H1 (cell line): ENCODE measurements at regions not wholly inside any gene's neighbourhood (a gene's known extent, or its start where the extent isn't known, plus 50 kb on each side); places are given as distances from the start of the nearest gene placed in this dataset.

Source experiments
- CTCF ChIA-PET: fragments of 300-600 bp; sonication (Branson Sonifier 250); formaldehyde crosslinking; loops from one replicate; lab custom pipeline; 2021; ENCODE audit not compliant: partially characterized antibody; lab: Charles Lee
- POLR2A ChIA-PET: fragments of 300-600 bp; sonication (Branson Sonifier 250); formaldehyde crosslinking; loops from one replicate; lab custom pipeline; 2021; ENCODE audit warnings: inconsistent platforms; ENCODE audit not compliant: partially characterized antibody; lab: Charles Lee
- DNase-seq, 2 experiments: peaks; one replicate each; pipeline versions ENCODE4 v3.0.0 to v3.0.0-alpha.2; 2010 to 2022; ENCODE audit warnings: low spot score in 2 of 2, low read depth in 1 of 2, mixed read lengths in 1 of 2
- FAIRE-seq: peaks from 2 replicates; lab custom pipeline; 2011; peaks lifted over from hg19 to GRCh38; lab: Jason Lieb, UNC
- H2AFZ ChIP-seq: 2 replicates; pipeline ENCODE4 v1.8.1; 2012; ENCODE audit warnings: low read length, inconsistent platforms
- H2AK5ac ChIP-seq: 2 replicates; pipeline ENCODE4 v1.6.1; 2013; ENCODE audit warnings: low read depth, low read length
- H2BK120ac ChIP-seq: replicated peaks from 2 replicates; pipeline ENCODE3; 2013; ENCODE audit warnings: low read depth, low read length, inconsistent platforms
- H2BK12ac ChIP-seq: 2 replicates; pipeline ENCODE4 v1.6.1; 2013; ENCODE audit warnings: low read depth, low read length
- H2BK15ac ChIP-seq: 2 replicates; pipeline ENCODE4 v1.6.1; 2013; ENCODE audit warnings: low read length
- H2BK20ac ChIP-seq: 2 replicates; pipeline ENCODE4 v1.6.1; 2013; ENCODE audit warnings: low read length
- H2BK5ac ChIP-seq: 2 replicates; pipeline ENCODE4 v1.6.1; 2013; ENCODE audit warnings: low read depth, low read length
- H3K14ac ChIP-seq: 2 replicates; pipeline ENCODE4 v1.6.1; 2013; ENCODE audit warnings: inconsistent platforms; ENCODE audit not compliant: insufficient read length
- H3K18ac ChIP-seq: 2 replicates; pipeline ENCODE4 v1.6.1; 2013; ENCODE audit warnings: low read length; ENCODE audit errors: extremely low read depth
- H3K23ac ChIP-seq: 2 replicates; pipeline ENCODE4 v1.6.1; 2013; ENCODE audit warnings: inconsistent platforms; ENCODE audit not compliant: insufficient read length
- H3K23me2 ChIP-seq: 2 replicates; pipeline ENCODE4 v1.6.1; 2013; ENCODE audit warnings: low read depth, low read length
- H3K27ac ChIP-seq: 2 replicates; pipeline ENCODE4 v1.6.1; 2011; ENCODE audit warnings: low read depth, low read length, inconsistent platforms
- H3K27me3 ChIP-seq, 4 experiments: replicated peaks in 1 of 4; 1 replicate in 1 of 4; 2 replicates in 3 of 4; pipeline versions ENCODE4 v1.6.1 to v1.8.1; 2011 to 2013; ENCODE audit warnings: low read length in 3 of 4, mild to moderate bottlenecking in 3 of 4, inconsistent platforms in 2 of 4, mixed read lengths in 2 of 4, moderate library complexity in 1 of 4; ENCODE audit not compliant: control insufficient read depth in 3 of 4, insufficient read depth in 3 of 4; ENCODE audit errors: extremely low read depth in 1 of 4
- H3K36me3 ChIP-seq, 4 experiments: 2 replicates each; pipeline versions ENCODE4 v1.6.1 to v1.8.1; 2011 to 2013; ENCODE audit warnings: mild to moderate bottlenecking in 4 of 4, low read length in 3 of 4, moderate library complexity in 2 of 4, control low read depth in 1 of 4, inconsistent platforms in 1 of 4; ENCODE audit not compliant: insufficient read depth in 4 of 4, control insufficient read depth in 2 of 4
- H3K4ac ChIP-seq: replicated peaks from 2 replicates; pipeline ENCODE3; 2013; ENCODE audit warnings: low read length, low read depth, mixed read lengths, inconsistent platforms; ENCODE audit not compliant: insufficient read length
- H3K4me1 ChIP-seq, 4 experiments: replicated peaks in 1 of 4; 1 replicate in 1 of 4; 2 replicates in 3 of 4; pipeline versions ENCODE4 v1.6.1 to v1.8.1; 2011 to 2013; ENCODE audit warnings: low read length in 3 of 4, inconsistent platforms in 2 of 4, mixed read lengths in 1 of 4; ENCODE audit not compliant: insufficient read depth in 4 of 4, control insufficient read depth in 3 of 4
- H3K4me2 ChIP-seq, 2 experiments: 2 replicates each; pipeline versions ENCODE4 v1.6.1 to v1.8.1; 2011 to 2013; ENCODE audit warnings: low read depth in 2 of 2, low read length in 2 of 2, control low read depth in 1 of 2, inconsistent platforms in 1 of 2, mild to moderate bottlenecking in 1 of 2; ENCODE audit not compliant: insufficient read depth in 1 of 2
- H3K4me3 ChIP-seq, 4 experiments: fragments of 200-600, 300-600 bp in 1 of 4; sonication (generic), shearing (Covaris generic), sonication (Bioruptor Twin) in 1 of 4; 2 replicates each; pipeline versions ENCODE4 v1.5.1 to v1.8.1; 2011 to 2016; ENCODE audit warnings: low read length in 4 of 4, low read depth in 3 of 4, control low read depth in 2 of 4, inconsistent platforms in 2 of 4, mild to moderate bottlenecking in 2 of 4, mixed read lengths in 1 of 4, moderate library complexity in 1 of 4; ENCODE audit not compliant: insufficient read depth in 2 of 4; ENCODE audit errors: extremely low read depth in 1 of 4
- H3K56ac ChIP-seq: replicated peaks from 2 replicates; pipeline ENCODE3; 2013; ENCODE audit warnings: low read depth, mild to moderate bottlenecking, mixed read lengths, low read length, inconsistent platforms; ENCODE audit not compliant: insufficient read length
- H3K79me1 ChIP-seq: 2 replicates; pipeline ENCODE4 v1.6.1; 2013; ENCODE audit warnings: low read depth, low read length, control low read depth
- H3K79me2 ChIP-seq, 2 experiments: 2 replicates each; pipeline versions ENCODE4 v1.6.1 to v1.8.1; 2012 to 2013; ENCODE audit warnings: low read length in 2 of 2, mild to moderate bottlenecking in 2 of 2, inconsistent platforms in 1 of 2; ENCODE audit not compliant: insufficient read depth in 2 of 2, control insufficient read depth in 1 of 2
- H3K9ac ChIP-seq, 4 experiments: replicated peaks in 1 of 4; 1 replicate in 1 of 4; 2 replicates in 3 of 4; pipeline versions ENCODE4 v1.6.1 to v1.8.1; 2011 to 2013; ENCODE audit warnings: low read depth in 3 of 4, low read length in 3 of 4, control low read depth in 2 of 4, mild to moderate bottlenecking in 2 of 4, moderate library complexity in 2 of 4, inconsistent platforms in 1 of 4; ENCODE audit errors: extremely low read depth in 1 of 4
- H3K9me3 ChIP-seq, 2 experiments: 2 replicates each; pipeline versions ENCODE4 v1.6.1 to v1.8.1; 2012 to 2013; ENCODE audit warnings: mild to moderate bottlenecking in 2 of 2, moderate library complexity in 2 of 2, control low read depth in 1 of 2, inconsistent platforms in 1 of 2, low read depth in 1 of 2, low read length in 1 of 2, mixed read lengths in 1 of 2; ENCODE audit not compliant: insufficient read depth in 2 of 2
- H4K20me1 ChIP-seq, 2 experiments: replicated peaks in 1 of 2; 2 replicates each; pipeline versions ENCODE3 to v1.8.1; 2011 to 2013; ENCODE audit warnings: inconsistent platforms in 2 of 2, low read length in 2 of 2, mild to moderate bottlenecking in 1 of 2; ENCODE audit not compliant: insufficient read depth in 2 of 2, control insufficient read depth in 1 of 2
- H4K5ac ChIP-seq: 2 replicates; pipeline ENCODE4 v1.6.1; 2013; ENCODE audit warnings: low read length, low read depth, mixed read lengths, inconsistent platforms; ENCODE audit not compliant: insufficient read length
- H4K8ac ChIP-seq: 2 replicates; pipeline ENCODE4 v1.8.0; 2013; ENCODE audit warnings: mild to moderate bottlenecking, moderate library complexity, low read length, inconsistent platforms; ENCODE audit not compliant: insufficient read depth; ENCODE audit errors: extremely low read depth
- H4K91ac ChIP-seq: replicated peaks from 2 replicates; pipeline ENCODE3; 2013; ENCODE audit warnings: low read length, mixed read lengths, inconsistent platforms; ENCODE audit not compliant: insufficient read length
- BCL11A ChIP-seq, 2 experiments: IDR thresholded peaks; one replicate each; pipeline ENCODE4 v1.6.1; 2011; ENCODE audit warnings: low read depth in 2 of 2, low read length in 2 of 2, mild to moderate bottlenecking in 2 of 2
- CEBPB ChIP-seq: IDR thresholded peaks from 2 replicates; pipeline ENCODE4 v1.6.1; 2012; ENCODE audit warnings: low read depth, low read length
- CTBP2 ChIP-seq: IDR thresholded peaks from 2 replicates; pipeline ENCODE4 v1.7.0; 2011; ENCODE audit warnings: borderline replicate concordance, mild to moderate bottlenecking, moderate library complexity, mixed read lengths, low read length; ENCODE audit not compliant: insufficient read depth, insufficient read length
- HDAC6 ChIP-seq: IDR thresholded peaks from one replicate; pipeline ENCODE4 v1.7.1; 2012; ENCODE audit warnings: low read depth, mild to moderate bottlenecking, inconsistent platforms, low read length, moderate library complexity
- POLR2AphosphoS5 ChIP-seq: IDR thresholded peaks from 2 replicates; pipeline ENCODE4 v1.6.1; 2011; ENCODE audit warnings: low read depth, low read length
- TAF1 ChIP-seq: IDR thresholded peaks from 2 replicates; pipeline ENCODE4 v1.6.1; 2011; ENCODE audit warnings: mild to moderate bottlenecking, low read depth, low read length
- ZNF274 ChIP-seq: IDR thresholded peaks from 2 replicates; pipeline ENCODE4 v1.7.0; 2012; ENCODE audit warnings: low read length, borderline replicate concordance; ENCODE audit errors: extremely low read depth
- WGBS, 2 experiments: shearing (Covaris generic) in 1 of 2; methylation state at CpG; one replicate each; pipeline versions ENCODE4 v1.1.6 to v1.1.7; 2013 to 2015; ENCODE audit warnings: low lambda C conversion rate in 2 of 2, mixed read lengths in 2 of 2, inconsistent platforms in 1 of 2, low coverage in 1 of 2, missing lambda C conversion rate in 1 of 2; ENCODE audit not compliant: insufficient replicate concordance in 2 of 2, insufficient coverage in 1 of 2, insufficient read length in 1 of 2; ENCODE audit errors: extremely low coverage in 1 of 2, missing lambda C conversion rate in 1 of 2; 5-methylcytosine and 5-hydroxymethylcytosine counted together
- TF ChIP-seq, protein P1 (sequence below): IDR thresholded peaks from 2 replicates; pipeline ENCODE4 v1.6.1; 2011; ENCODE audit warnings: low read depth, mild to moderate bottlenecking, low read length; ENCODE audit not compliant: insufficient read depth

- Histone ChIP-seq H3K36me3 (no peaks in the 10 kb centered on the region), H3K4me3 (no peak overlapping the region), H3K79me2 (no peaks in the 10 kb centered on the region), H3K56ac (no peak overlapping the region), H2AK5ac (no peak overlapping the region), H3K9me3 (no peaks in the 10 kb centered on the region), H3K14ac (no peak overlapping the region), H3K79me1 (no peaks in the 10 kb centered on the region), H2BK120ac (no peak overlapping the region), H2BK12ac (no peak overlapping the region), H3K23me2 (no peaks in the 10 kb centered on the region), H4K20me1 (no peaks in the 10 kb centered on the region), H3K9ac (no peak overlapping the region), H4K5ac (no peak overlapping the region), H3K4me2 (no peak overlapping the region), H2BK15ac (no peak overlapping the region), H2BK20ac (no peak overlapping the region), H4K8ac (no peak overlapping the region), H2BK5ac (no peak overlapping the region), H2AFZ (no peak overlapping the region), H3K27ac (no peak overlapping the region), H4K91ac (no peak overlapping the region), H3K23ac (no peak overlapping the region), H3K18ac (no peak overlapping the region), H3K4me1 (peaks cover 0 to 4% (median 1%) of the 10 kb centered on the region in 4 experiments; a peak in 3 of 7 replicates), H3K27me3 (no peaks in the 10 kb centered on the region), H3K4ac (no peak overlapping the region)
- DNase-seq (no peak), FAIRE-seq (no peak)
- ChIA-PET POLR2A (no interaction called here), CTCF (interaction anchor here (0.7 to 1.9 kb wide), 7 partner anchors 18 to 195 kb away, joined by 3 to 6 read pairs (median 3); no protein-coding TSS in a partner anchor)
- no peak for TF ChIP-seq HDAC6
- no peak for TF ChIP-seq ZNF274
- TF ChIP-seq POLR2AphosphoS5, result no peak
- TF ChIP-seq CEBPB, result no peak
- TF ChIP-seq CTBP2, result no peak
- no peak for TF ChIP-seq BCL11A (IDR thresholded peaks at IDR 0.05; ENCODE audit: low read depth in 2 of 2, low read length in 2 of 2)
- TF ChIP-seq TAF1, result no peak
- TF ChIP-seq, protein P1, sequence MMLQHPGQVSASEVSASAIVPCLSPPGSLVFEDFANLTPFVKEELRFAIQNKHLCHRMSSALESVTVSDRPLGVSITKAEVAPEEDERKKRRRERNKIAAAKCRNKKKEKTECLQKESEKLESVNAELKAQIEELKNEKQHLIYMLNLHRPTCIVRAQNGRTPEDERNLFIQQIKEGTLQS, result no peak
- 88% methylated on average over 12 of the region's 12 CpGs; no CpG with 5 or more reads in 1 of the 2 experiments for WGBS, 2 experiments
Observed at GRCh38 chr4:128384765-128385598, 97.4 kb upstream of the PGRMC2 start.
